ENCODE measurements at regions not wholly inside any gene's neighbourhood (a gene's known extent, or its start where the extent isn't known, plus 50 kb on each side); places are given as distances from the start of the nearest gene placed in this dataset.

GRCh38 chr4:181757098-181757497 lies 486.1 kb upstream of the TENM3 start:
- H3K4me3 ChIP-seq (ENCODE audit: low read depth, low read length) = no peak overlapping the region
- DNase-seq (ENCODE audit: low read depth) = no peak
- TF ChIP-seq, protein P1, sequence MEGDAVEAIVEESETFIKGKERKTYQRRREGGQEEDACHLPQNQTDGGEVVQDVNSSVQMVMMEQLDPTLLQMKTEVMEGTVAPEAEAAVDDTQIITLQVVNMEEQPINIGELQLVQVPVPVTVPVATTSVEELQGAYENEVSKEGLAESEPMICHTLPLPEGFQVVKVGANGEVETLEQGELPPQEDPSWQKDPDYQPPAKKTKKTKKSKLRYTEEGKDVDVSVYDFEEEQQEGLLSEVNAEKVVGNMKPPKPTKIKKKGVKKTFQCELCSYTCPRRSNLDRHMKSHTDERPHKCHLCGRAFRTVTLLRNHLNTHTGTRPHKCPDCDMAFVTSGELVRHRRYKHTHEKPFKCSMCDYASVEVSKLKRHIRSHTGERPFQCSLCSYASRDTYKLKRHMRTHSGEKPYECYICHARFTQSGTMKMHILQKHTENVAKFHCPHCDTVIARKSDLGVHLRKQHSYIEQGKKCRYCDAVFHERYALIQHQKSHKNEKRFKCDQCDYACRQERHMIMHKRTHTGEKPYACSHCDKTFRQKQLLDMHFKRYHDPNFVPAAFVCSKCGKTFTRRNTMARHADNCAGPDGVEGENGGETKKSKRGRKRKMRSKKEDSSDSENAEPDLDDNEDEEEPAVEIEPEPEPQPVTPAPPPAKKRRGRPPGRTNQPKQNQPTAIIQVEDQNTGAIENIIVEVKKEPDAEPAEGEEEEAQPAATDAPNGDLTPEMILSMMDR (IDR thresholded peaks at IDR 0.05; ENCODE audit: insufficient read depth, low read length) = no peak

DNA sequence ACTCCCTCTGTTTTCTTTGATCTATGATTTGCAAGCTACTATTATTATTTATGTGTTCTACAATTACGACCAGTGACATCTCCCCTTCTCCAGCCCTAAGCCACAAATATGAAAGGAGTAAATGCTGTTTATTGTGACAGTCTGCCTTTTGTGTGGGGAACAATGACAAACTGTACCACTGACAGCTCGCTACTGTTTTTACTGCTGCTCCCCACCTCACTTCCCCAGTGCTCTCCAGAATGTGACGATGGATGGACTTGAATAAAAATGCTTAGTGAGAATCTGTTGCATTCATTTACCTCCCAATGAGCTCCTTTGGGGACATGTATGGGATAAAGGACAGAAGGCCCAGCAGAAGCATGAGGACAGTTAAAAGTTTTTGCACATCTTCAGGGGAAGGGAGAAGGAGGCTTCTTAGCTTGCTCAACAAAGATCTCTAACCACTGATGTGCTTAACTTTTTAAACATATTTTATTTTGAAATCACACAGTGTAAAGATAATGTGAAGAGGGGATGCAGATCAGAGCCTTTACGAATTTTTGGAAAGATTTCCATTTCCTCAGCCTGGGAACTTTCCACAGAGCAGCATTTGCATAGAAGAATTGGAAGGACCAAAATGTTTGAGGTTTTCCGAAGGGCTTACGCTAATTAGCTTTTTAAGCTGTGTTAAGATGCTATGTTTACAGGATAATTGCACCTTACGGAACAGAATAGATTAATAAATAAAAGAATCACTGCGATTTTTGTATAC lies 485.1 kb upstream of the TENM3 start:
- TF ChIP-seq, protein P1 (IDR thresholded peaks at IDR 0.05; ENCODE audit: insufficient read depth, low read length) = no peak
- no peak for DNase-seq (ENCODE audit: low read depth)
- no peak overlapping the region for H3K4me3 ChIP-seq (ENCODE audit: low read depth, low read length)

DNA sequence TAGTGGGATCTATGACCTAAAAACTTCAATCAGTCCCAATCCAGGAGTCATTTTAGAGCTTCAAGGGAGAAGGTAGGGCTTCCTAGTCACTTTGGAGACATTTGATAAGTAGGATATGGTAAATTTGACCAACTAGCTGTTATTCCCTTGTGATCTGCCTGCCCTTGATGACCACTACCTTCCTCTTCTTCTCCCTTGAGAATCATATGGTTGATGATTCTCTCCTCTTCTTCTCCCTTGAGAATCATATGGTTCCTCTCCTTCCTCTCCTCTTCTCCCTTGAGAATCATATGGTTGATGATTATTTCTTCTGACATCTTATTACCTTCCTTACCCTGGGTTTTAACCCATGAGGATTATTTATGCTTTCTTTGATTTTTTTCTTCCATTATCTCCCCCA lies 482.6 kb upstream of the TENM3 start:
- H3K4me3 ChIP-seq (ENCODE audit: low read depth, low read length) = no peak overlapping the region
- no peak for DNase-seq (ENCODE audit: low read depth)
- TF ChIP-seq, protein P1 (IDR thresholded peaks at IDR 0.05; ENCODE audit: insufficient read depth, low read length) = no peak

DNA sequence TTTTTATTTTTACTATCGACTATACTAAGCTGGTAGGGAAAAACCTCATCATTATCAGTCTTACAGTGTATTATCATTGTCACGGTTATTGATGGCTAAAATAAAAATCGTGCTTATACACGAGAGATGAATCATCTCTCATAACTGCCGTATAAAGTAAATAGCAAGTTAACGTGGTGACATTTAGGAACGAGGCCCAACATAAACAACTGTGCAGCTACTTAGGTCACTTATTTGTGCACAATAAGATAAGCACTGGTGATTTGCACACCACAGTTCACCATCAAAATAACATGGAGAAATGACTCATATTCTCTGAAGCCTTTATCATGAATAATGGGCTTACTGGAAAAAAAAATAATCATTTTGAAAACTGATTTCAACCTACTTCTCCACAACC lies 482.0 kb upstream of the TENM3 start:
- H3K4me3 ChIP-seq (ENCODE audit: low read depth, low read length) = no peak overlapping the region
- peak; percentile 78 for DNase-seq (ENCODE audit: low read depth)
- TF ChIP-seq, protein P1 (IDR thresholded peaks at IDR 0.05; ENCODE audit: insufficient read depth, low read length) = no peak

- no peak overlapping the region for H3K4me3 ChIP-seq (ENCODE audit: low read depth, low read length)
- no peak for DNase-seq (ENCODE audit: low read depth)
- TF ChIP-seq, protein P1 (IDR thresholded peaks at IDR 0.05; ENCODE audit: insufficient read depth, low read length) = no peak
These were observed 477.1 kb upstream of the TENM3 start for GRCh38 chr4:181766061-181766548.

DNA sequence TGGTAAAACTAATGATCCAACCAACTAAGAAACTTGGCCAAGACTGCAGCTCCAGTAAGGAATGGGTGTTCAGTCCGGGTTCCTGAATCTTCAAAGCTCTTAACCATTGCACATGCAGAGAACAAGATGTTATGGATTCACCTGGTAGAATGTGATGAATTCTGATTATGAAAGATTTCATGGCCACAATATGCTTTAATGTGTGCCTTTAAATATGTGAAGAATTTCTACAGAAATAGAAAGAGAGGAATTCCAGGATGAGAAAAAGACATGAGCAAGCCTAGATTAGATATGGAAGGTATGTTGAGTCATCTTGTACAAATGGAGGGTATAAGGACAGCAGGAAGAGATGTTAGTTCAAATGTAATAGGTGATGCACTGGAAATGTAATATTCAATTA lies 472.2 kb upstream of the TENM3 start:
- TF ChIP-seq, protein P1 (IDR thresholded peaks at IDR 0.05; ENCODE audit: insufficient read depth, low read length) = no peak
- peak; percentile 16 for DNase-seq (ENCODE audit: low read depth)
- H3K4me3 ChIP-seq (ENCODE audit: low read depth, low read length) = no peak overlapping the region
